HG03460 (cell line): ENCODE measurements at regions not wholly inside any gene's neighbourhood (a gene's known extent, or its start where the extent isn't known, plus 50 kb on each side); places are given as distances from the start of the nearest gene placed in this dataset.

Experiments
- ATAC-seq: cut with Tn5 transposase; IDR thresholded peaks from one replicate; pipeline ENCODE4 v1.9.1; 2021; ENCODE audit not compliant: unreplicated experiment

DNA sequence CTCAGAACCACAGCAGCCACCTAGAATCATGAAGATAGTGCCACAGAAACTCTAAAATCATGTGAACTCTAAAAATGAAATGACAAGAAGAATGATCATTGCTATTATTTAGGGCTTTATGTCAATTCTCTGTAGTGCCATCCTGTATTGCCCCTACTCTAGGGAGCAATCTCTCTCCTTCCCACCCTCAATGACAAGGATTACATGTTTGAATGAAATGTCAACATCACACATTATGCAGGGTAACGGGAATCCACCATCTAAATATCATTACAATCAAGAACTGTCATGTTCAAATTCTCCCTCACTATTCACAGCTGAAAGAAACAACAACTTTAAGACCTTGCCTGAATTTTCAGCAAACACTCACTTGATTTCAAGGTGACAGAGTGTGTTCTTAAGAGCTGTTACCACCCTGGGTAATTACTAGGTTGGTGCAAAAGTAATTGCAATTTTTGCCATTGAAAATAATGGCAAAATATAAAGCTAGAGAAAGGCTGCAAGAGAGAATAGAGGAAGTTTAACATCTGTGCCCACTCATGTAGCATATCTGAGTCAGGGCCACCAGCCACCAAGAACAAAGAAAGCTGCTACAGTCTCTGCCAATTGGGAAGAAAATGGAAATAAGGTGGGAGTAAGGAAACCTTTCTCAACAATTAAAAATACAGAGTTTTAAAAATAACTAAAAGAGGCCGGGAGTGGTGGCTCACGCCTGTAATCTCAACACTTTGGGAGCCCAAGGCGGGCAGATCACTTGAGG, 112.8 kb upstream of the PSMD7 start:
- no peak for ATAC-seq

DNA sequence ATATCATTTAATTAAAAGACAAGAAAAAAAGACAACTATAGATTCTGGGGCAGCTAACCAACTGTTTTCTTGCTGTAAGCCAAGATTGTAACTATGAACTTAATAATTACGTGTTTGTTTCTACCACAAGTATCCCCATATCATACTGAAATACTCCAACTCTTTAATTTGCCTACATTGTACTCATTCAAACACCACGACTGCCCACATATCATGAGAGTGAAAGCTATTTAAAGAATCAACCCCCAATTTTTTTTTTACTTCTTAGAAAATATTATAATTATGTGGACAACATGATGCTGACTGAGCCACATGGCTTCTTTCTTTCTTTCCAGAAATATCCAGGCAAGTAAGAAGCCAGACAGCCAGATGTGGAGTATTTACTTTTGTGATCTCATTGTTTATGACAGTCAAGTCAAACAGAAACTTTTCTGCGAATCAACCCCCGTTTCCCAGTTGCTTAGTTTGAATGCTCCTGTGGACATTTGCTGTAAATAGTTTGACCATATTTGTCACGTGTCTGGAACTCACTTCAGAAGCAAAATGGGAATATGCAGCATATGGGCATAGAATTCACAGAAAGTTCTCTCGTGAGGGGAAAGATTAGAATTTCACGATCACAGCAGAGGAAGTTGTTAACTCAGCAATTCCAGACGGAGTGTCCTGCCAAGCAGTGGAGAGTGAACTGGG, 126.8 kb upstream of the PSMD7 start:
- no peak for ATAC-seq

DNA sequence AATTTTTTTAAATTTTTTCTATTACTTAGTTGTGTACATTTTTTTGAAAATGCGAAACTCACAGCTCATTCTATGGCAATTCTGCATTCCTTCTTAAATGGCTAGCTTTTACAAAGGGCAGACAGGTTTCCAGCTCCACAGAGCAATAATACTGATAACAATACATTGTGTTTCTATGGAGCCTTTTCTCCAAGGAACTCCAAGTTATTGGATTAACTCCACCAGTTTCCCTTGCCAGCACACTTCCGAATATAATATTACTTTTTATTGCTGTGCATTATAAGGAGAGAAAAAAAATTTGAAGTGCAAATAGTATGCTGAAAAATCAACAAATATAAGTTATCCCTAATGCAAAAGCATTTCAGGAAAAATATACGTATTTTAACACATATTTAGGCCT, 127.5 kb upstream of the PSMD7 start:
- no peak for ATAC-seq

DNA sequence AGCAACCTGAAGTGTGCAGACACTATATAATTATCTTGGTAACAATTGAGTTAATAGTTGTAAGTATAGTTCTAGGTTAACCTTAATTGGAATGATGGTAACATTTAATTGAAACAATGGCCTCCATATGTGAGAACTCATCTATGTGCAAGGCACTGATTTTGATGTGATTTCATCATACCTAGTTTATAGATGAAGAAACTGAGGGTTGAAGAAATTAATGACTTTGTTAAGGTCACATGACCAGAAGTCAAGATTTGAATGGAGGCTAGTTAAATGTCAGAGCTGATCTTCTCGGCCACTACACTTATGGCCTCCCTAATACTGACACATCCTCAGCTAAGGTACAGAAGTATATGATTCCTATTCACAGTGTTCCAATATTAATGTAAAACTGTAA, 128.2 kb upstream of the PSMD7 start:
- no peak for ATAC-seq

DNA sequence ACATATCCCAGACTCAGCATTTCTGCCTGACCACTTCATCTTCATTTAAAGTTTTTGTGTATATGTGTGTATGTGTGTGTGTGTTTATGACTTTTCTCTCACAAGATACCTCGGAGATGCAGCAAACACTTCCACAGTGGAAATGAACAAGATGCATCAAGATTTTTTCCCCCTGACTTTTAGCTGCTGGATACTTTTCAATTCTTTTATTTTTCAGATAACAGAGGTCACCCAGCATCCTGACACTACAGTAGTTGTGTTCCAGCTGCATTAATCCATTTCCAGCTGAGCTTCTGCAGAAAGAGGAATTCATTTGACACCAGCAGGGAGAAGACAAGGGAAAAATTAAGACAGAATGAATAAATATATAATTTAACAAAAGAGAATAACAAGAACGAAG, 130.2 kb upstream of the PSMD7 start:
- ATAC-seq, result no peak

DNA sequence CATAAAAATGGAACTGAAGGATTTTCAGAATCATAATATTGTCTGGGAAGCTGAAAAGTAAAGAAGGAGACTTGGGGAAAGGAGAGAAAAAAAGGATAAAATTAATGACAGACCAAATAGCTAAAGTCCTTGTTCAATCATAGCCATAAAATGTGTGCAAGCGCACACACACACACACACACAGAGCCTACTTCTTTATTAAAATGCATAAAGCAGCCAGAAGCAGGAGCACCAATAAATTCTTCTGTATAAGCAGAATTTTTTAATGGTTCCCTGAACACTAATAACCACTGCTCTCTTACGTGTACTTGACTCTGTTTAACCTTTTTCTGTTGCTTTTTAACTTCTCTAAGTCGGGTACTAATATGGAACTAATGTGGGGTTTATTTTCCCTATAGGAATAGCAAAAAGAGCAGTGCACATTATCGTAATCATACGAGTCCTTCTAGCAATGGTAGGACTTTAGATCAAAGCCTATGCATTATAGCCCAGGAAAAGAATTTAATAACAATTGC, 131.0 kb upstream of the PSMD7 start:
- ATAC-seq, result no peak

DNA sequence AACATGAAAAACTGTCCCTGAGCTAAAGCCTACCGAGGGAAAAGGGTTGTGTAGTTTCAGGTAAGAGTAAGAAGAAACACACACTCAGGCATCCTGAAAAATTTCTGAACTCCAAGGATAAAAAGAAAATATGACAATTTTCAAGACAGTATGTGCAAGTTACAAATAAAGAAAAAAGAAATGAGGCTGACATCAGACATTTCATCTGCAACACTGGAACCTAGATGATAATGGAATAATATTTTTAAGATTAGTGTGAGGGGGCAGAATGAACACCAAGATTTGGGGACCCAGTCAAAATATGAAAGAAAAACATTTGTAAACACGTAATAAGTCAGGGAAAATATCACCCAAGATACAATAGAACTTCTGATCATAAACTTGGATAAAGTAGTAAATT, 135.9 kb upstream of the PSMD7 start:
- no peak for ATAC-seq

DNA sequence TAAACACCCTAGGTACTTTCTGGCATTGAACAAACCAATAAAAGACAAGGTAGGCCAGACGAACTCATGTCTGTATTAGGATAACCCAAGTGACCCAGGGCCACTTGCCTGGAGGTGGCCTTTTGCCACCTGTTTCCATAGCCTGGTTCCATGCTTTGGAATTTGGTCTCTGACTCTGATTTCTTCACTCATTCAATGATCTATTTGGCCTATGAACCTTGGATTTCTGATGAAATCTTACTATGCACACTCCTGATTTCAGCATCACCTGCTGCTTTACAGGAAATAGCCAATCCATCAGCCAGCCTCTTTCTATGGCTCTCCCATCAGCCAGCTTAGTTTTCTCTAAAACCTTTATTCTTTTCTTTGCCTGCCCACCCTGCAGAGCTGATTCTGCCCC, 142.8 kb upstream of the PSMD7 start:
- ATAC-seq, result no peak

DNA sequence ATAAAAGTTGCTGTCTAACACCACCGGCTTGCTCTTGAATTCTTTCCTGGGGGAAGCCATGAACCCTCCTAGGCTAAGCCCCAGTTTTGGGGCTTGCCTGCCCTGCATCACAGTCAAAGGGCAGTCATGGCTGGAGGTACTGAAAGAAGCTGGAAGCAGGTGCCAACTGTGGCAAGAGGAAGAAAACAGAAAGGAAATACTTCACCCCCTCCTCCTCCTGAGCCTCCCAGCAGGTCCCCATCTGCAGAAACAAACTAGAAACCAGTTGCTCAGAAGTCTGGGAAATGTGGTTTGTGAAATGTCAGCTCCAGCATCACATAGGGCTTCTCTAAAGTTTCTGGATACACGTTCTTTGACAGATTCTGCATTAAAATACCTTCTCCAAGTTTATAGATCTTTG, 150.0 kb upstream of the PSMD7 start:
- ATAC-seq, result no peak

DNA sequence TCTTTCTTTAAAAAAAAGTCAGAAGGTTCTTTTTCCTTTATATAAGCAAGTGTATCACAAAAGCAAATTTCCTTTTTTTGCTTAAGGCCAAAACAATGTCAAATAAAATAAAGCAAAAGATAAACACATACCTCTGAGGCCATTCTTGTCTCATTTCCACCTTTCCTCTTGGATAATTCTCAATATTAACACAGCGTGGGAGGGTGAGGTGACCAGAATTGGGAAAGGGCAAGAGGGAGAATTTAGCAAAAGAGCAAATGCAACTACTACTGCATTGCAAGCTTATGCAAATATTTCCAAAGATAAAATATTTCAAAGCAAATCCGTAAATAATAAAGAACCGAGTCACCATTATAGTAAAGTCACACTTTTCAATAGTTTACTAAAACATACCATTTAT, 153.4 kb upstream of the PSMD7 start:
- no peak for ATAC-seq

DNA sequence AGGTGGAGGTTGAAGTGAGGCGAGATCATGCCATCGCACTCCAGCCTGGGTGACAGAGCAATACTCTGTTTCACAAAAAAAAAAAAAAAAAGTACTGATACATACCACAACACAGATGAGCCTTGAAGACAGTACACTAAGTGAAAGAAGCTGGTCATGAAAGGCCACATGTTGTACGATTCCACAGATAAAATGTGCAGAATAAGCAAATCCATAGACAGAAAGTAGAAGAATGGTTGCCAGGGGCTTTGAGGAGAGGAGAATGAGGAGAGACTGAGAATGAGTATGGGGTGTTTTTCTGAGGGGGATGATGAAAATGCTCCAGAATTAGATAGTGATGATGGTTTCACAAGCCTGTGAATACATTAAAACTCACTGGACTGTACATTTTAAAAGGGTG, 155.6 kb upstream of the PSMD7 start:
- ATAC-seq, result no peak

DNA sequence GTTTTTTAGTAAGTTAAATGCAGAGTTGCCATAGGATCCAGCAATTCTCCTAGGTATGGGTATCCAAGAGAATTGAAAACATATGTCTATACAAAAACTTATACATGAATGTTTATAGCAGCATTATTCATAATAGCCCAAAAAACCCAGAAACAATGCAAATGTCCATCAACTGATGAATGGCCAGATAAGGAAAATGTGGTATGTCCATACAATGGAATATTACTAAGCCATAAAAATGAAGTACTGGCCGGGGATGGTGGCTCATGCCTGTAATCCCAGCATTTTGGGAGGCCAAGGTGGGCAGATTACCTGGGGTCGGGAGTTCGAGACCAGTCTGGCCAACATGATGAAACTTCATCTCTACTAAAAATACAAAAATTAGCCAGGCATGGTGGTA, 156.1 kb upstream of the PSMD7 start:
- ATAC-seq, result no peak

DNA sequence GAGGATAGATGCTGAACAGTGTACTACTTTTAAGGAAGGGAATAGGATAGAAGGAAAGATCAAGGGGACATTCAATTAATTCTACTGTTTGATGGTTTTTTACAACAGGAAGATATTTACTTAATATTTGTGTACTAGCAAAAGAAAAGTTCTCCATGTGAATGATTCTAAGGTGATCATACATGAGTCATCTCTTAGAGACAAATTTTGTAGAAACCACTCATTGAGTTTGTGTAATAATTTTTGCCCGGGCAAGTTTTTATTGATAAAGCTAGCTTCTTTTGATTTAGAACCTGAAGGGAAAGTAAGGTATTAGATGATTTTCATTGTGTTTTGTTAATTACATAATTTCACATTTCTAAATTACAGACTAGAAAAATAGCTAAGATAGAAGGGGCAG, 172.8 kb upstream of the PSMD7 start:
- no peak for ATAC-seq

DNA sequence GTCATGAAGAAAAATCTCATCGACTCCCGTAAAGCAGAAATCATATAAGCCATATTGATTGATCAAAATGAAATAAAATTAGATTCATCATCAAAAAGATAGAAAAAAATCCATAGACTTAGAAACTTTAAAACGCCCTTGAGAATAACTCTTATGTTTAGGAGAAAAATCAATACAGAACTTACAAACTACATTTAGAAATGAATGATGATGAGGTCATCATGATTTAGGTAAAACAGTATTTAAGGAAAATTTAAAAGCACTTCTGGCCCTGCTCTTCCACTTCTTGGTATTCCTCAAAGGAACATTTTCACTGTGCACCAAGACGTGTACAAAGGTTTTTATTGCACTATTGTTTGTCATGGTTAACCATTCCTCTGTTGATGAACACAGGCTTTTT, 173.4 kb upstream of the PSMD7 start:
- ATAC-seq, result no peak

DNA sequence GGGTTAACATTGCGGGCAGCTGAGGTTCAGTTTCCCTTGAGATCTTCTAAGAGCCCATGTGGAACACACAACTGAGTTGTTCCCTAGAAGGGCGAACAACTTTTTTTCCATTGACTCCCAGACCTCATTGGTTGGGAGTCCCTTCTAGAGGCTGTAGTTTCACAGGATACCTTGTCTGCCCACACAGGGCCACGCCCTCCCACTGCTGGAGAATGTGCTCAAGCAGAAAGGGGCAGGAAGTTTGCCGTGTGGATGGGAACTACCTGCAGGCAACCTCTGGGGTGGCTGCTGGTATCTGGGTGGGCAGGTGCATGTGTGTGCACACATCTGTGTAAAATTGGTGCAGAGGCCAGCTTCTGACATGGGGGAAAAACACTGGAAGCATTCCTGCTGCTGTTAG, 178.8 kb upstream of the PSMD7 start:
- no peak for ATAC-seq

DNA sequence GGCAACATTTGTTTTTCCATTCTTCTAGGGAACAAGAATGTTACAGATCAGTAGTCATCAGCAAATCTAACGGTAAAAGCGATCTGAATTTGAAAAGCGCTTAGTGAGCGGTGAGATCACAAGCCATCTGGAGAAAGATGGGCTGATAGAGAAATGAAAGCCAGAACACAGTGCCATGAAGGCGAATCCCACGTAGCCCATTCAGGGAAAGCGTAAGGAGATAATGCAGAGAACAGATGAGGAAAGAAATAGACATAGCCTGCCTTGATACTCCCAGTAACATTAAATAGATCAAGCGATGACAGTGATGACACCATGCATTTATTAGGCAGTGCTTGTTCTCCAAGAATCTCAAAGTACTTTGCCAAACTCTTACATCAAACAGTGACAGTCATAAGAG, 183.1 kb upstream of the PSMD7 start:
- no peak for ATAC-seq

DNA sequence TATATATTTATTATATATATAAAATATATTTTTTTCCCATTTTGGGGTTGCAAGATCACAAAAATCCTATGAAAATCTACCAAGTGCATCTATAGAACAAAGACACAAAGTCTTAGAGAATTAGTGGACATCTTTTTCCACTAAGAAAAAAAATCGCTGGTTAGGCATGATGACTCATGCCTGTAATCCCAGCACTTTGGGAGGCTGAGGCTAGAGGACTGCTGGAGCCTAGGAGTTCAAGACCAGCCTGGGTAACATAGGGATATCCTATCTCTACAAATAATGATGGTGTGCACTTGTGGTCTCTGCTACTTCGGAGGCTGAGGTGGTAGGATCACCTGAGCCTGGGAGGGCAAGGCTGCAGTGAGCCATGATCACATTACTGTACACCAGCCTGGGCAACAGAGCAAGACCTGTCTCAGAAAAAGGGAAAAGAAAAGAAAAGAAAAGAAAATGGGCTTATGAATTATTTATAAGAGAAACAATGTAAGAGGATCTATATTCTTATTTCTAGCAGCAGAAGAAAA, 185.1 kb upstream of the PSMD7 start:
- ATAC-seq, result no peak

DNA sequence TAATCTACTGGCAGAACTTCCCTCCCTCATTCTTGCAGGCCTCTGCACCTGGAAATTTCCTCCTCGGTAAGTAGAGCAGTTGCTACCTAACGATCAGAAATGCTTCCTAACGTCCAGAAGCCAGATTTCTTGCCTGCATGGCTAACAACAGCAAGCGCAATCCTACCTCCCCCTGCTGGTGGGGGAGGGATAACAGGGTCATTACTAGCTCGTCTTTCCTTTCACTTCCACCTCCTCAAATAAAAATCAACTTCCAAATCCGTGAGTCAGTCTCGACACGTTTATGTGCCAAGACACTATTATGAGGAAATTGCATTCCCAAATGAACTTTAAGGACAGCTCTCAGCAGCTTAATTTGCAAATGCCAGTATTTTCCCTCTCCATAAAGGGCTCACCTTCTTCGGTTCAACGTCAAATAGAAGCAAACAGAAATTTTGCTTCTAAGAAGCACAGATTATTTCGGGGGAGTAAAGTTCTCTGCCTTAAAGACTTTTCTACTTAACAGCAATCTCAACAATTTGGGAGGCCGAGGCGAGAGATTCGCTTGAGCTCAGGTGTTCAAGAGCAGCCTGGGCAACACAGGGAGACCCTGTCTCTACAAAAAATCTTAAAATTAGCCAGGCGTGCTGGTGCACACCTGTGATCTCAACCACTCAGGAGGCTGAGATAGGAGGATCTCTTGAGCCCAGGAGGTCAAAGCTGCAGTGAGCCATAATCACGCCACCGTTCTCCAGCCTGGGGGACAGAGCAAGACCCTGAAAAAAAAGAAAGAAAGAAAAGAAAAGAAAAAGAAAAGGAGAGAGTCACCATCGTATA, 188.6 kb upstream of the PSMD7 start:
- peak; percentile 83 for ATAC-seq

DNA sequence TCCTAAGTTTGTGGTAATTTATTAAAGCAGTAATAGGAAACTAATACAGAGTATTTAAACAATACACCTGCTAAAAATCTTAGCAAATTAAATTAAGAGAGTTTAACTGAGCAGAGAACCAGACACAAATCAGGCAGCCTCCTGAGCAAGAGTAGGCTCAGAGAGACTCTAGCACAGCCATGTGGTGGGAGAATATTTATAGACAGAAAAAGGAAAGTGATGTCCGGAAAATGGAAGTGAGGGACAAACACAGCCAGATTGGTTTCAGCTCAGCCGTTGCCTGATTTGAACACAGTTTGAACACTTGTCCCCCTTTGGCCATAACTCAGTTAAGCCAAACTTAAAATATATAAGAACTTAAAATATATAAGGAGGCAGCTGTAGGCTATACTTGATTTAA, 192.6 kb upstream of the PSMD7 start:
- no peak for ATAC-seq

DNA sequence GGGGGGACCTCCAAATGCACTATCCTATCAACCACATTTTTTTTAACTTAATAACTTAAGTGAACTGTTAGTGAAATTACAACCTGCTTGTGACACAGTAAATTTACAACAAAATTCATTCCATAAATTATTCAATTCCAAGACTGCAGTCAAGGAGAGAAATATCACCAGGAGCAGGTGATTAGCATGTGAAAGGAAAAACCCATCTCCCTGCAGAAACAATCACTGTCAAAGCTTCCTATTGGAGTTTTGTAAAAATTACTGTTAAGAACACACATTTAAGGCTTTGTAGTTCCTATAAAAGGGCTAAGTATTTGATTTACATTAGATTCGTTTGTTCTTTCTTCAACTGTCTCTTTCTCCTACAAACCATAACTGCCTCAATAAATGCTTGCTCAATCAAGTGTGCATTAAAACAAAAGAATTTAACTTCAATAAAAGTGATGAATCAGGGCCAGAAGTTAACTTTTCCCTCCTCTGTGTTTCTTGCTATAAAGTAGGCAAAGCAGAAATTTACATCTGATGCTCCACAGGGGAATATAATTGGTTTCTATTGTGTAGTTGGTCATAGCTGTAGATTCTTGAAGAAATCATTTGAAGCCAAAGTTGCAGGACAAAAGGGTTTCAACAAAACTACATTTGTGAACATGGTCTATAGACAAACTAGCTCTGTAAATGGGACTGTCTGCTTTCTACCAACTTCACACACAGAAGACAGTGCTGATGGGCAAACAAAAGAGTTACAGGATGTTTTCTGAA, 195.1 kb upstream of the PSMD7 start:
- ATAC-seq, result no peak
